Type B pancreatic cell (in vitro differentiated cells): ENCODE measurements at regions not wholly inside any gene's neighbourhood (a gene's known extent, or its start where the extent isn't known, plus 50 kb on each side); places are given as distances from the start of the nearest gene placed in this dataset.

Experiments used
- DNase-seq: peaks from one replicate; pipeline ENCODE4 v3.0.0; 2021; ENCODE audit warnings: mixed read lengths; ENCODE audit not compliant: unreplicated experiment; ENCODE audit errors: extremely low spot score
- H3K27ac Mint-ChIP-seq: 2 replicates; pipeline ENCODE4 v1.8.0; 2021; ENCODE audit warnings: mild to moderate bottlenecking, mixed read lengths
- H3K27me3 Mint-ChIP-seq: 2 replicates; pipeline ENCODE4 v1.8.0; 2021; ENCODE audit warnings: mixed read lengths
- H3K36me3 Mint-ChIP-seq: 2 replicates; pipeline ENCODE4 v1.8.0; 2021; ENCODE audit warnings: mixed read lengths
- H3K4me1 Mint-ChIP-seq: one replicate; pipeline ENCODE4 v1.8.0; 2021; ENCODE audit warnings: mixed read lengths; ENCODE audit not compliant: unreplicated experiment
- H3K4me3 Mint-ChIP-seq: 2 replicates; pipeline ENCODE4 v1.8.0; 2021; ENCODE audit warnings: mild to moderate bottlenecking, mixed read lengths
- H3K9me3 Mint-ChIP-seq: 2 replicates; pipeline ENCODE4 v1.8.0; 2021; ENCODE audit warnings: mixed read lengths
- TF ChIP-seq, protein P1 (sequence below): fragments of 200-600 bp; sonication (generic); conservative IDR thresholded peaks from 2 replicates; pipeline ENCODE4 v1.5.0; 2021; ENCODE audit warnings: antibody characterized with exemption, mild to moderate bottlenecking

DNA sequence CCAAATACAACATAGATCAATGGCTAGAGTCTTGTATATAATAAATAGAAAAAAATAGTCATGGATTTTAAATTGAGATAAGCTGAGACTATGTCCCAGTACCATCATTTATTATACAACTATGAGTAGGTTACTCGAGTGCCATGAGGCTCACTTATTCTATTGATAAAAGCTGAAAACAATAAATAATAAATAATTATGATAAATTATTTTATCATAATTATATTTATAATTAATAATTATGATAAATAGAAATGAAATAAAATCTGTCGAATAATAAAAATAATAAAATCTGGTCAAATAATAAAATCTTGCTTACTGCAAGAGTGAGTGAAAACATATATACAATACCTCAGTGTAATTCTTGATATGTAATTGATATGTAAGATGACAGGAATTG is 801.4 kb downstream of the FAM181B start:
- TF ChIP-seq, protein P1, sequence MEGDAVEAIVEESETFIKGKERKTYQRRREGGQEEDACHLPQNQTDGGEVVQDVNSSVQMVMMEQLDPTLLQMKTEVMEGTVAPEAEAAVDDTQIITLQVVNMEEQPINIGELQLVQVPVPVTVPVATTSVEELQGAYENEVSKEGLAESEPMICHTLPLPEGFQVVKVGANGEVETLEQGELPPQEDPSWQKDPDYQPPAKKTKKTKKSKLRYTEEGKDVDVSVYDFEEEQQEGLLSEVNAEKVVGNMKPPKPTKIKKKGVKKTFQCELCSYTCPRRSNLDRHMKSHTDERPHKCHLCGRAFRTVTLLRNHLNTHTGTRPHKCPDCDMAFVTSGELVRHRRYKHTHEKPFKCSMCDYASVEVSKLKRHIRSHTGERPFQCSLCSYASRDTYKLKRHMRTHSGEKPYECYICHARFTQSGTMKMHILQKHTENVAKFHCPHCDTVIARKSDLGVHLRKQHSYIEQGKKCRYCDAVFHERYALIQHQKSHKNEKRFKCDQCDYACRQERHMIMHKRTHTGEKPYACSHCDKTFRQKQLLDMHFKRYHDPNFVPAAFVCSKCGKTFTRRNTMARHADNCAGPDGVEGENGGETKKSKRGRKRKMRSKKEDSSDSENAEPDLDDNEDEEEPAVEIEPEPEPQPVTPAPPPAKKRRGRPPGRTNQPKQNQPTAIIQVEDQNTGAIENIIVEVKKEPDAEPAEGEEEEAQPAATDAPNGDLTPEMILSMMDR, result no peak
- H3K36me3 Mint-ChIP-seq, result no peaks in the 10 kb centered on the region
- no peak overlapping the region for H3K4me3 Mint-ChIP-seq
- H3K27ac Mint-ChIP-seq, result no peak overlapping the region
- no peaks in the 10 kb centered on the region for H3K27me3 Mint-ChIP-seq
- DNase-seq, result no peak
- no peaks in the 10 kb centered on the region for H3K9me3 Mint-ChIP-seq
- H3K4me1 Mint-ChIP-seq, result no peaks in the 10 kb centered on the region

DNA sequence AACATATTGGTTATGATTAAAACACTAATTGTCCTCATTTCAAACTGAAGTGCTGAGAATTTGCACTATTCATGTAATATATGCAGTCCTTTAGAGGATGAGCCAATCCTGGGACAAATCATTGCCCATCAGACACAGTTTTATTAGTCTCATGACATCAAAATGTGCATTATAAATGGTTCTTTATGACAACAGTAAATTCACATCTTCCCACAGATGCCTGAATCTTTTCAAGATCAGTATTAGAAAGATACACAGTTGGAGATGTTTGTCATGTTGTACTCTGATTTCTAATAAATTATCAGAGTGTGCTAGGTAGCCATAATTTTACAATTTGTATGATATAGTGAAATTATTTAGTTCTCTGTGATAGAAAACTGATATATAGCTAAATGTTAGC is 813.5 kb downstream of the FAM181B start:
- TF ChIP-seq, protein P1, result no peak
- H3K4me1 Mint-ChIP-seq, result no peaks in the 10 kb centered on the region
- no peaks in the 10 kb centered on the region for H3K9me3 Mint-ChIP-seq
- no peaks in the 10 kb centered on the region for H3K36me3 Mint-ChIP-seq
- H3K27me3 Mint-ChIP-seq, result no peaks in the 10 kb centered on the region
- no peak overlapping the region for H3K27ac Mint-ChIP-seq
- DNase-seq, result no peak
- H3K4me3 Mint-ChIP-seq, result no peak overlapping the region

DNA sequence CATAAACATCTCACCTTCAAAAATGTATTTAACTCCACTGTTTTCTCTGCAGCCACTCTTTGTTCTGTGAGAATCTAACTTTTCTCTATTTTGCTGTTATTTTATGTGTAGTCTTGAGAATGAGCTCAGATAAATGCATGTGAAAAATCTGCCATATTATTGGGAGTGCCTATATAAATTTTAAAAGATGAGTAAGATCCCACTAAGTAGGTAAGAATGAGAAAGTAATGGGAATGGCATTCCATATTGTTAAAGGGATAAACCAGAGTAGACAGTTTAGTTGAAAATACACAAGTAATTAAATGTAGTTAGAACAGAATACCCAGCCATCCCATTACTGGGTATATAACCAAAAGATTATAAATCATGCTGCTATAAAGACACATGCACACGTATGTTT is 817.2 kb downstream of the FAM181B start:
- DNase-seq, result no peak
- TF ChIP-seq, protein P1, result no peak
- no peaks in the 10 kb centered on the region for H3K4me1 Mint-ChIP-seq

DNA sequence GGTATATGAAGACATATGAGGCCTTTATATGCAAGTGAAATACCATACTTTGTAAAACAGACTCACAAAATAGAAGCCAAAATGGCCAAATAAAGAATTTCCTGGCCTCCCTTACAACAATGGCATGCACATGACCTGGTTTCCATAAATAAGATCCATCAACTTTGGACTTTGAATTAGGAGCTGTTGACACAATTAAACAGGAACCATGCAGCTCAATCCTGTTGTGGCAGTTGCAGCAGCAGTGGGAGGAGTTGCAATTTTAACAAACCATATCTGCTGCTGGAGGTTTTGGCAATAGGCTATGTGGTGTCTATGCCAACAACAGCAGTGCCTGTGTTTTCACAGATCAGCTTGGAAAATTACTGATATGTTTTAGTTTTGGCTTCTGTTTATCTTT is 818.6 kb downstream of the FAM181B start:
- Mint-ChIP-seq H3K4me3 (no peak overlapping the region), H3K9me3 (no peaks in the 10 kb centered on the region), H3K4me1 (no peaks in the 10 kb centered on the region), H3K36me3 (no peaks in the 10 kb centered on the region), H3K27me3 (no peaks in the 10 kb centered on the region), H3K27ac (no peak overlapping the region)
- no peak for DNase-seq
- TF ChIP-seq, protein P1, result no peak

More for the DNA sequence above, 817.2 kb downstream of the FAM181B start:
- Mint-ChIP-seq H3K36me3 (no peaks in the 10 kb centered on the region), H3K27me3 (no peaks in the 10 kb centered on the region), H3K4me3 (no peak overlapping the region), H3K9me3 (no peaks in the 10 kb centered on the region), H3K27ac (no peak overlapping the region)

DNA sequence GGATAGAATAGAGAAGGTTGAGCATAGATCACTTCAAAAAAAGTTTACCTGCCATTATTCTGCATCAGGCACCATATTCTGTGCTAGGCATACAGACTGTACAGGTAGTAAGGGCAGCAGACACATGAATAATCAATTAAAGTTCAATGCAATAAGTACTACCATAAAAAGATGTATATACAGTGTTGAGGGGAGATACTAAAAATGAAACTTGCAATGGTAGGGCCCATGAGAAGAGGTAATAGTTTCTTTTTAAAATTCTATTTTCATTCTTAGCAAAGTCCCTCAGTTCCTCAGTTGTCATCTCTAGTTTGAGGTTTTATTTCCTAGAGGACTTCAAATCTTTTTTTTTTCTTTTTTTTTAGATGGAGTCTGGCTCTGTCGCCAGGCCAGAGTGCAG is 819.9 kb downstream of the FAM181B start:
- Mint-ChIP-seq H3K27ac (no peak overlapping the region), H3K4me1 (no peaks in the 10 kb centered on the region), H3K9me3 (no peaks in the 10 kb centered on the region), H3K27me3 (no peaks in the 10 kb centered on the region), H3K36me3 (no peaks in the 10 kb centered on the region), H3K4me3 (no peak overlapping the region)
- no peak for DNase-seq
- TF ChIP-seq, protein P1, result no peak

DNA sequence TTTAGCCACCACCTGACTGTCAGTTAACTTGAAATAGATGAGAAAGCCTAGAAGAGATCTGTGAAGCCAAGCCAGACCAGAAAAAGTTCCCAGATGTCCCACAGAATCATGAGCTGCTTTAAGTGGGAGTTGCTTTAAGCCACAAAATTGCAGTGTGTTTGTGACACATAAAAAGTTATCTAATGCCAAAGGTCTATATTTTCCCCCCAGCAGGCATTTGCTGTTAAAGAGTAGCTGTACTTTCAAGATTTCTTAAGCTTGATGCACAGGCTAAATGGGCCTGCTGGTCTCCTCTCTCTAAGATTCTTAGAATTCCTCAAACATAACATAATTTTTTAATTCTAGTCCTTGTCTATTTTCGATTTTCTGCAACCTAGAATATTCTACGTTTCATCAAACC is 825.7 kb downstream of the FAM181B start:
- Mint-ChIP-seq H3K27ac (no peak overlapping the region), H3K36me3 (no peaks in the 10 kb centered on the region), H3K27me3 (no peaks in the 10 kb centered on the region), H3K4me1 (no peaks in the 10 kb centered on the region), H3K4me3 (no peak overlapping the region), H3K9me3 (no peaks in the 10 kb centered on the region)
- no peak for DNase-seq
- TF ChIP-seq, protein P1, result no peak
